ENCODE measurements at regions not wholly inside any gene's neighbourhood (a gene's known extent, or its start where the extent isn't known, plus 50 kb on each side); places are given as distances from the start of the nearest gene placed in this dataset.

GRCh38 chr2:38228753-38229152 is 148.3 kb downstream of the ATL2 start:
- TF ChIP-seq CTCF (conservative IDR thresholded peaks at IDR 0.05; ENCODE audit: low read length) (no peak), EZH2phosphoT487 (IDR thresholded peaks at IDR 0.05; ENCODE audit: borderline replicate concordance) (no peak)

Data from Loucy (cell line).